Heart left ventricle (tissue), 16 donors: ENCODE measurements at regions not wholly inside any gene's neighbourhood (a gene's known extent, or its start where the extent isn't known, plus 50 kb on each side); places are given as distances from the start of the nearest gene placed in this dataset.

Source experiments
- ATAC-seq, 4 donors: fragments of 200-7000 bp; cut with Tn5 transposase; one replicate each; pipeline ENCODE4 v1.9.1; 2020 to 2022; ENCODE audit warnings: moderate library complexity in 4 of 4, mild to moderate bottlenecking in 3 of 4, moderate number of reproducible peaks in 1 of 4
- DNase-seq, 5 donors: peaks; one replicate each; pipeline ENCODE4 v3.0.0-alpha.2; 2020
- H3K27ac ChIP-seq, 12 donors: fragments of 200-600 bp; sonication (generic) in 4 of 12; one replicate each; pipeline versions ENCODE4 v1.5.0 to v1.8.0; 2016 to 2022; ENCODE audit warnings: mild to moderate bottlenecking in 2 of 12
- H3K27me3 ChIP-seq, 9 donors: fragments of 200-600 bp; sonication (generic) in 2 of 9; one replicate each; pipeline versions ENCODE4 v1.5.1 to v1.8.0; 2016 to 2022; ENCODE audit warnings: mild to moderate bottlenecking in 3 of 9
- H3K36me3 ChIP-seq, 9 donors: fragments of 200-600 bp; sonication (generic) in 2 of 9; one replicate each; pipeline versions ENCODE4 v1.5.0 to v1.8.0; 2018 to 2022; ENCODE audit warnings: mild to moderate bottlenecking in 2 of 9
- H3K4me1 ChIP-seq, 12 donors: fragments of 200-600 bp; sonication (generic) in 4 of 12; one replicate each; pipeline versions ENCODE4 v1.5.0 to v1.8.0; 2016 to 2022; ENCODE audit warnings: mild to moderate bottlenecking in 3 of 12
- H3K4me3 ChIP-seq, 12 donors: fragments of 200-600 bp; sonication (generic) in 4 of 12; one replicate each; pipeline versions ENCODE4 v1.5.0 to v1.8.0; 2017 to 2022; ENCODE audit warnings: mild to moderate bottlenecking in 9 of 12, moderate library complexity in 4 of 12
- H3K9me3 ChIP-seq, 12 donors: fragments of 200-600 bp; sonication (generic) in 4 of 12; one replicate each; pipeline versions ENCODE4 v1.5.0 to v1.8.0; 2016 to 2022; ENCODE audit warnings: mild to moderate bottlenecking in 1 of 12
- CTCF ChIP-seq, 12 donors: fragments of 200-600 bp; sonication (generic) in 4 of 12; IDR thresholded peaks; one replicate each; pipeline versions ENCODE4 v1.5.0 to v1.8.0; 2018 to 2022; ENCODE audit warnings: antibody characterized with exemption in 12 of 12, mild to moderate bottlenecking in 5 of 12
- POLR2A ChIP-seq, 2 donors: fragments of 450-650 bp; IDR thresholded peaks; one replicate each; pipeline ENCODE4 v1.6.1; 2017; ENCODE audit warnings: antibody characterized with exemption in 2 of 2, mild to moderate bottlenecking in 2 of 2, moderate library complexity in 2 of 2
- WGBS, 4 donors: extraction: QIAGEN DNeasy Blood & Tissue Kit in 2 of 4; methylation state at CpG; one replicate each; pipeline versions ENCODE4 v1.1.5 to v1.1.7; 2013 to 2018; 5-methylcytosine and 5-hydroxymethylcytosine counted together
- intact Hi-C, 10 donors: fragments of 100-400 bp; cut with DNase I; formaldehyde crosslinking; loops; one replicate each; pipeline versions ENCODE4 v1.11.1 to v1.14.2; 2022
- donor health status: ischemic (EF 13 %, LVEDD 7.1; RV severe dilation, severe dysfunction).
- donor health status: healthy with polysubstance abuse.
- donor health status: DM: no; HTN: yes; CAD: no.
- donor health status: DM: no; HTN: no; CAD: no.
- donor health status: ischemic (EF 25% LVEDD 6.9; RV normal size, moderate dysfunction).
- donor health status: ischemic (EF 25% LVEDD 5.7; RV mildly dilated, moderate dysfunction).
- donor health status: healthy.
- donor health status: DM: yes; HTN: yes; CAD: no.
- donor health status: ischemic (EF 35%, LVEDD 5.7; RV mildly dilated, moderate dysfunction).
- donor health status: nonischemic (EF 11% LVEDD 7.7; RV severe dilation, severe dysfunction).
- donor health status: DM: yes; HTN: yes; CAD: no.
- donor health status: PGD.
- donor health status: ischemic (EF 29% LVEDD 5.4; RV normal size, mild dysfunction).
- donor health status: nonischemic (EF 23%, LVEDD 6.1; RV moderate dilation, normal function).

DNA sequence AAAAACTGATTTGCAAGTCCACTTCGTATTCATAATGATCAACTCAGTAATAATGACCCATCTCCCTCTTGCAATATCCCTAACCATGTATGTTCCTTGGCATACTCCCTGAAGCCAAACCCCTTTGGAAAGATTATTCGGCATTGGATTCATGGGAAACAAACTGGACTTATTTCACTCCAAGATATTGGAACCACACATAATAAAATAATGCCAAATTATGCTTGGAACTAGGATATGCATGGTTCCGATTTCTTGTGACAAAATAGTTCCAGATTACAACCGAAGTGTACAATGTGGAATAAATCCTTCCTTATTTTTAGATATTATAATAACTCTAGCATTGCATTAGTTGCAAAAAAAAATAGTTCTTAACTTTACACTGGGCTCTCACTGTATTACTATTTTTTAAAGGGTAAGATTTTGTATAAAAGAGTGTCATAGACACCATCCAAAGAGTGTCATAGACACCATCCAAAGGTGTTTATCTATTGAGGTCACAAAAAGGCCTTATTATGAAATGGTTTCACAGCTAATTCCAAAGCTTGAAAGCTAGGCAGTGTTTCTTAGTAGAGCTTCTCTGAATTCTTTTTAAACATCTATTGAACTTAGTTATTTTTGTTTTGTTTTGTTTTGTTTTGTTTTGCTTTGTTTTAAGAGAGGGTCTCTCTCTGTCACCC is 410.9 kb upstream of the JARID2 start:
- 84 to 86% (median 85%) methylated on average over 4 of the region's 4 CpGs for WGBS, 4 donors
- Histone ChIP-seq H3K36me3 (no peaks in the 10 kb centered on the region), H3K4me3 (no peak overlapping the region), H3K9me3 (no peaks in the 10 kb centered on the region), H3K27ac (no peak overlapping the region), H3K27me3 (no peaks in the 10 kb centered on the region), H3K4me1 (peaks cover 0 to 10% (median 0%) of the 10 kb centered on the region in 12 donors)
- DNase-seq (no peak), ATAC-seq (no peak)
- TF ChIP-seq POLR2A (IDR thresholded peaks at IDR 0.05) = no peak
- TF ChIP-seq CTCF (IDR thresholded peaks at IDR 0.05) = no peak
- intact Hi-C loops = no loop called here

- Histone ChIP-seq H3K4me1 (peaks cover 0 to 10% (median 0%) of the 10 kb centered on the region in 12 donors), H3K4me3 (no peak overlapping the region), H3K27me3 (no peaks in the 10 kb centered on the region), H3K36me3 (no peaks in the 10 kb centered on the region), H3K27ac (no peak overlapping the region), H3K9me3 (no peaks in the 10 kb centered on the region)
- ATAC-seq = no peak
- WGBS, 4 donors = 96 to 97% (median 97%) methylated on average over 3 of the region's 3 CpGs
- TF ChIP-seq POLR2A (IDR thresholded peaks at IDR 0.05) (no peak), CTCF (IDR thresholded peaks at IDR 0.05) (no peak)
- intact Hi-C loops = no loop called here
- no peak for DNase-seq
Observed at GRCh38 chr6:14837435-14837834, 408.4 kb upstream of the JARID2 start.

GRCh38 chr6:14838133-14838583 is 407.7 kb upstream of the JARID2 start:
- H3K27ac ChIP-seq = no peak overlapping the region
- H3K4me1 ChIP-seq = peaks cover 0 to 10% (median 0%) of the 10 kb centered on the region in 12 donors
- ATAC-seq (no peak), DNase-seq (no peak)
- no peak overlapping the region for H3K4me3 ChIP-seq
- 57 to 67% (median 64%) methylated on average over 4 of the region's 4 CpGs for WGBS, 4 donors
- intact Hi-C loops = no loop called here
- H3K36me3 ChIP-seq = no peaks in the 10 kb centered on the region
- H3K9me3 ChIP-seq = no peaks in the 10 kb centered on the region
- H3K27me3 ChIP-seq = no peaks in the 10 kb centered on the region
- TF ChIP-seq POLR2A (IDR thresholded peaks at IDR 0.05) (no peak), CTCF (IDR thresholded peaks at IDR 0.05) (no peak)

- H3K4me1 ChIP-seq = peaks cover 0 to 10% (median 0%) of the 10 kb centered on the region in 12 donors
- TF ChIP-seq CTCF (IDR thresholded peaks at IDR 0.05) (no peak), POLR2A (IDR thresholded peaks at IDR 0.05) (no peak)
- peak in 3 of 4 donors; percentile 26 to 55 (median 28) for ATAC-seq
- H3K36me3 ChIP-seq = no peaks in the 10 kb centered on the region
- no peak for DNase-seq
- no peak overlapping the region for H3K27ac ChIP-seq
- intact Hi-C loops = no loop called here
- no peaks in the 10 kb centered on the region for H3K27me3 ChIP-seq
- H3K4me3 ChIP-seq = no peak overlapping the region
- WGBS, 4 donors = 83 to 87% (median 84%) methylated on average over 8 of the region's 8 CpGs
- no peaks in the 10 kb centered on the region for H3K9me3 ChIP-seq
Observed at GRCh38 chr6:14841901-14842421, 403.9 kb upstream of the JARID2 start.
